SH-SY5Y (cell line): ENCODE measurements at regions not wholly inside any gene's neighbourhood (a gene's known extent, or its start where the extent isn't known, plus 50 kb on each side); places are given as distances from the start of the nearest gene placed in this dataset.

Experiments
- GATA2 ChIP-seq: IDR thresholded peaks from 2 replicates; pipeline ENCODE4 v1.6.1; 2011; ENCODE audit warnings: mild to moderate bottlenecking, low read depth, low read length
- GATA3 ChIP-seq: IDR thresholded peaks from 2 replicates; pipeline ENCODE4 v1.6.1; 2011; ENCODE audit warnings: low read depth, mild to moderate bottlenecking, low read length, moderate library complexity

GRCh38 chrX:113048480-113048879, 207.8 kb upstream of the AMOT start:
- TF ChIP-seq GATA3 (no peak), GATA2 (no peak)
